Activated naive CD4-positive, alpha-beta T cell treated with anti-CD3 and anti-CD28 coated beads for 36 hours (primary cell): ENCODE measurements at regions not wholly inside any gene's neighbourhood (a gene's known extent, or its start where the extent isn't known, plus 50 kb on each side); places are given as distances from the start of the nearest gene placed in this dataset.

Source experiments
- CTCF ChIA-PET: fragments of 350-600 bp; sonication (Branson Sonifier 250); formaldehyde crosslinking; loops from one replicate; lab custom pipeline; 2021; ENCODE audit warnings: antibody characterized with exemption; lab: Charles Lee
- DNase-seq: peaks from one replicate; pipeline ENCODE4 v3.0.0-alpha.2; 2020
- H3K27ac Mint-ChIP-seq: one replicate; pipeline ENCODE4 v1.8.0; 2021; ENCODE audit warnings: mild to moderate bottlenecking, mixed read lengths
- H3K27me3 Mint-ChIP-seq: one replicate; pipeline ENCODE4 v1.8.0; 2021; ENCODE audit warnings: low read depth, mixed read lengths
- H3K36me3 Mint-ChIP-seq: one replicate; pipeline ENCODE4 v1.8.0; 2021; ENCODE audit warnings: low read depth, mixed read lengths
- H3K4me1 Mint-ChIP-seq: one replicate; pipeline ENCODE4 v1.8.0; 2021; ENCODE audit warnings: low read depth, mixed read lengths
- H3K4me3 Mint-ChIP-seq: one replicate; pipeline ENCODE4 v1.8.0; 2021; ENCODE audit warnings: mild to moderate bottlenecking, moderate library complexity, mixed read lengths
- H3K9me3 Mint-ChIP-seq: one replicate; pipeline ENCODE4 v1.8.0; 2021; ENCODE audit warnings: mixed read lengths
- intact Hi-C: fragments of 100-400 bp; cut with micrococcal nuclease; formaldehyde crosslinking; loops from one replicate; pipeline ENCODE4 v1.15.1; 2023

GRCh38 chr1:232752365-232752764 lies 52.9 kb upstream of the MAP10 start:
- H3K4me3 Mint-ChIP-seq = no peak overlapping the region
- H3K4me1 Mint-ChIP-seq = no peaks in the 10 kb centered on the region
- intact Hi-C loops = no loop called here
- no peak overlapping the region for H3K27ac Mint-ChIP-seq
- H3K9me3 Mint-ChIP-seq = peaks cover 14% of the 10 kb centered on the region
- H3K36me3 Mint-ChIP-seq = no peaks in the 10 kb centered on the region
- CTCF ChIA-PET = no interaction called here
- no peak for DNase-seq
- no peaks in the 10 kb centered on the region for H3K27me3 Mint-ChIP-seq

- Mint-ChIP-seq H3K9me3 (no peaks in the 10 kb centered on the region), H3K27me3 (no peaks in the 10 kb centered on the region), H3K36me3 (no peaks in the 10 kb centered on the region), H3K4me1 (no peaks in the 10 kb centered on the region), H3K27ac (no peak overlapping the region), H3K4me3 (no peak overlapping the region)
- CTCF ChIA-PET = no interaction called here
- DNase-seq = no peak
- intact Hi-C loops = no loop called here
Observed at GRCh38 chr1:232754930-232755329, 50.3 kb upstream of the MAP10 start.
